Neural cell (in vitro differentiated cells): ENCODE measurements at regions not wholly inside any gene's neighbourhood (a gene's known extent, or its start where the extent isn't known, plus 50 kb on each side); places are given as distances from the start of the nearest gene placed in this dataset.

Source experiments
- H2AFZ ChIP-seq: fragments of 200-600, 300-800 bp; sonication (generic), shearing (Covaris generic); 2 replicates; pipeline ENCODE4 v1.6.0; 2014; ENCODE audit warnings: low read depth, mild to moderate bottlenecking, antibody characterized with exemption, low read length, moderate library complexity
- H3F3A ChIP-seq: fragments of 200-600 bp; shearing (Covaris generic); 2 replicates; pipeline ENCODE4 v1.6.1; 2016; ENCODE audit warnings: mild to moderate bottlenecking, moderate library complexity, mixed read lengths, antibody characterized with exemption, low read length; ENCODE audit not compliant: insufficient read depth, poor library complexity, severe bottlenecking
- H3K27ac ChIP-seq: fragments of 200-600, 300-800 bp; sonication (generic), shearing (Covaris generic); 2 replicates; pipeline ENCODE4 v1.5.1; 2014; ENCODE audit warnings: mild to moderate bottlenecking, low read length, moderate library complexity
- H3K27me3 ChIP-seq: fragments of 300-800, 200-600 bp; sonication (generic), shearing (Covaris generic); 2 replicates; pipeline ENCODE4 v1.6.0; 2014; ENCODE audit warnings: mild to moderate bottlenecking, low read depth, low read length, moderate library complexity; ENCODE audit not compliant: insufficient read depth
- H3K36me3 ChIP-seq: fragments of 300-800, 200-600 bp; sonication (generic), shearing (Covaris generic); 2 replicates; pipeline ENCODE4 v1.5.1; 2014; ENCODE audit warnings: mild to moderate bottlenecking, antibody characterized with exemption, low read length, moderate library complexity; ENCODE audit not compliant: insufficient read depth
- H3K4me2 ChIP-seq: fragments of 300-800, 200-600 bp; sonication (generic), shearing (Covaris generic); 2 replicates; pipeline ENCODE4 v1.6.0; 2014; ENCODE audit warnings: mild to moderate bottlenecking, low read length
- H3K4me3 ChIP-seq: fragments of 300-800, 200-600 bp; sonication (generic), shearing (Covaris generic); 2 replicates; pipeline ENCODE4 v1.5.1; 2014; ENCODE audit warnings: mild to moderate bottlenecking, low read length, moderate library complexity
- H3K79me2 ChIP-seq: fragments of 200-600 bp; shearing (Covaris generic); replicated peaks from 2 replicates; pipeline ENCODE4 v1.6.0; 2014; ENCODE audit warnings: mild to moderate bottlenecking, low read length, moderate library complexity; ENCODE audit not compliant: insufficient read depth
- H3K9ac ChIP-seq: fragments of 300-800, 200-600 bp; sonication (generic), shearing (Covaris generic); 2 replicates; pipeline ENCODE4 v1.6.1; 2016; ENCODE audit warnings: mild to moderate bottlenecking, low read length, mixed read lengths
- H3K9me2 ChIP-seq: fragments of 200-600 bp; shearing (Covaris generic); 2 replicates; pipeline ENCODE4 v1.6.1; 2016; ENCODE audit warnings: mild to moderate bottlenecking, low read length, mixed read lengths; ENCODE audit not compliant: insufficient read depth
- H3K9me3 ChIP-seq: fragments of 200-600, 300-800 bp; sonication (generic), shearing (Covaris generic); 2 replicates; pipeline ENCODE4 v1.6.1; 2016; ENCODE audit warnings: mild to moderate bottlenecking, mixed run types, low read length, moderate library complexity, mixed read lengths
- H4K20me1 ChIP-seq: fragments of 200-600 bp; shearing (Covaris generic); 2 replicates; pipeline ENCODE4 v1.6.1; 2016; ENCODE audit warnings: mild to moderate bottlenecking, mixed run types; ENCODE audit not compliant: insufficient read depth
- CTCF ChIP-seq: fragments of 450-650 bp; IDR thresholded peaks from 2 replicates; pipeline ENCODE4 v1.5.1; 2014; ENCODE audit warnings: antibody characterized with exemption, mild to moderate bottlenecking, moderate library complexity; ENCODE audit not compliant: poor library complexity, severe bottlenecking
- EP300 ChIP-seq: fragments of 450-650 bp; conservative IDR thresholded peaks from 2 replicates; pipeline ENCODE4 v1.6.1; 2014; ENCODE audit warnings: antibody characterized with exemption, mild to moderate bottlenecking, moderate library complexity; ENCODE audit not compliant: poor library complexity, severe bottlenecking
- EZH2 ChIP-seq: fragments of 200-600, 300-800 bp; shearing (Covaris generic), sonication (generic); IDR thresholded peaks from 2 replicates; pipeline ENCODE4 v1.6.1; 2014; ENCODE audit warnings: antibody characterized with exemption, low read length, borderline replicate concordance, mild to moderate bottlenecking; ENCODE audit not compliant: insufficient read depth, poor library complexity, severe bottlenecking
- MXI1 ChIP-seq: fragments of 450-650 bp; conservative IDR thresholded peaks from 2 replicates; pipeline ENCODE4 v1.6.1; 2014; ENCODE audit warnings: antibody characterized with exemption, mild to moderate bottlenecking; ENCODE audit not compliant: poor library complexity, severe bottlenecking
- POLR2AphosphoS5 ChIP-seq: IDR thresholded peaks from 2 replicates; pipeline ENCODE4 v1.6.1; 2012
- RAD21 ChIP-seq: fragments of 450-650 bp; conservative IDR thresholded peaks from 2 replicates; pipeline ENCODE4 v1.6.1; 2014; ENCODE audit warnings: antibody characterized with exemption, mild to moderate bottlenecking, moderate library complexity
- REST ChIP-seq: IDR thresholded peaks from 2 replicates; pipeline ENCODE4 v1.6.1; 2012; ENCODE audit warnings: borderline replicate concordance
- SMC3 ChIP-seq: fragments of 450-650 bp; conservative IDR thresholded peaks from 2 replicates; pipeline ENCODE4 v1.6.1; 2014; ENCODE audit warnings: antibody characterized with exemption, mild to moderate bottlenecking, moderate library complexity; ENCODE audit not compliant: poor library complexity
- TAF1 ChIP-seq: IDR thresholded peaks from 2 replicates; pipeline ENCODE4 v1.6.1; 2012; ENCODE audit warnings: low read depth

GRCh38 chr17:77572065-77572601 is 386.4 kb upstream of the TNRC6C start:
- peaks cover 9% of the 10 kb centered on the region for H3F3A ChIP-seq
- no peaks in the 10 kb centered on the region for H4K20me1 ChIP-seq
- peak overlapping the region; percentile 60 for H3K9ac ChIP-seq
- H3K9me2 ChIP-seq: no peaks in the 10 kb centered on the region
- peak overlapping the region; percentile 45 for H3K4me3 ChIP-seq
- H3K36me3 ChIP-seq: no peaks in the 10 kb centered on the region
- TF ChIP-seq REST: no peak
- no peak for TF ChIP-seq EZH2
- TF ChIP-seq TAF1: no peak
- no peak for TF ChIP-seq RAD21
- TF ChIP-seq SMC3: no peak
- TF ChIP-seq POLR2AphosphoS5: no peak
- no peak for TF ChIP-seq CTCF
- TF ChIP-seq MXI1: no peak
- no peak for TF ChIP-seq EP300
- H3K9me3 ChIP-seq: no peaks in the 10 kb centered on the region
- no peaks in the 10 kb centered on the region for H3K79me2 ChIP-seq
- peak overlapping the region; percentile 4 for H3K4me2 ChIP-seq
- no peaks in the 10 kb centered on the region for H3K27me3 ChIP-seq
- peak overlapping the region; percentile 82 for H3K27ac ChIP-seq
- peak overlapping the region; percentile 34 for H2AFZ ChIP-seq

GRCh38 chr17:77572851-77573250 is 385.7 kb upstream of the TNRC6C start:
- no peaks in the 10 kb centered on the region for H4K20me1 ChIP-seq
- H3K4me3 ChIP-seq: peak overlapping the region; percentile 45
- H3K27ac ChIP-seq: peak overlapping the region; percentile 82
- H3F3A ChIP-seq: peaks cover 9% of the 10 kb centered on the region
- H3K27me3 ChIP-seq: no peaks in the 10 kb centered on the region
- H3K79me2 ChIP-seq: no peaks in the 10 kb centered on the region
- no peaks in the 10 kb centered on the region for H3K36me3 ChIP-seq
- no peak overlapping the region for H2AFZ ChIP-seq
- no peak overlapping the region for H3K4me2 ChIP-seq
- H3K9me3 ChIP-seq: no peaks in the 10 kb centered on the region
- H3K9me2 ChIP-seq: no peaks in the 10 kb centered on the region
- TF ChIP-seq CTCF: no peak
- TF ChIP-seq POLR2AphosphoS5: no peak
- no peak for TF ChIP-seq SMC3
- no peak for TF ChIP-seq EP300
- TF ChIP-seq TAF1: no peak
- TF ChIP-seq RAD21: no peak
- TF ChIP-seq REST: no peak
- TF ChIP-seq MXI1: no peak
- TF ChIP-seq EZH2: no peak
- H3K9ac ChIP-seq: peak overlapping the region; percentile 60
